ENCODE measurements at regions not wholly inside any gene's neighbourhood (a gene's known extent, or its start where the extent isn't known, plus 50 kb on each side); places are given as distances from the start of the nearest gene placed in this dataset.
A peak's percentile ranks its signal among the peaks of the same experiment; 100 is the strongest.

GRCh38 chr2:121076885-121077549 lies 208.0 kb downstream of the TFCP2L1 start:
- TF ChIP-seq, protein P1, sequence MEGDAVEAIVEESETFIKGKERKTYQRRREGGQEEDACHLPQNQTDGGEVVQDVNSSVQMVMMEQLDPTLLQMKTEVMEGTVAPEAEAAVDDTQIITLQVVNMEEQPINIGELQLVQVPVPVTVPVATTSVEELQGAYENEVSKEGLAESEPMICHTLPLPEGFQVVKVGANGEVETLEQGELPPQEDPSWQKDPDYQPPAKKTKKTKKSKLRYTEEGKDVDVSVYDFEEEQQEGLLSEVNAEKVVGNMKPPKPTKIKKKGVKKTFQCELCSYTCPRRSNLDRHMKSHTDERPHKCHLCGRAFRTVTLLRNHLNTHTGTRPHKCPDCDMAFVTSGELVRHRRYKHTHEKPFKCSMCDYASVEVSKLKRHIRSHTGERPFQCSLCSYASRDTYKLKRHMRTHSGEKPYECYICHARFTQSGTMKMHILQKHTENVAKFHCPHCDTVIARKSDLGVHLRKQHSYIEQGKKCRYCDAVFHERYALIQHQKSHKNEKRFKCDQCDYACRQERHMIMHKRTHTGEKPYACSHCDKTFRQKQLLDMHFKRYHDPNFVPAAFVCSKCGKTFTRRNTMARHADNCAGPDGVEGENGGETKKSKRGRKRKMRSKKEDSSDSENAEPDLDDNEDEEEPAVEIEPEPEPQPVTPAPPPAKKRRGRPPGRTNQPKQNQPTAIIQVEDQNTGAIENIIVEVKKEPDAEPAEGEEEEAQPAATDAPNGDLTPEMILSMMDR (IDR thresholded peaks at IDR 0.05; ENCODE audit: insufficient read depth, low read depth, low read length): peak; percentile 74
- TF ChIP-seq EZH2 (IDR thresholded peaks at IDR 0.05; ENCODE audit: insufficient read depth, low read length): peak; percentile 9
- Histone ChIP-seq H3K4me1 (ENCODE audit: insufficient read depth, low read length) (peaks cover 12% of the 10 kb centered on the region), H3K27me3 (ENCODE audit: insufficient read depth, low read length) (peaks cover 3% of the 10 kb centered on the region), H3K9me3 (ENCODE audit: insufficient read depth, low read depth, low read length) (no peaks in the 10 kb centered on the region), H3K79me2 (ENCODE audit: insufficient read depth, low read length) (no peaks in the 10 kb centered on the region), H2AFZ (ENCODE audit: low read depth, low read length) (no peak overlapping the region), H3K4me3 (ENCODE audit: insufficient read depth, low read depth, low read length) (no peak overlapping the region), H4K20me1 (ENCODE audit: insufficient read depth, low read length) (peaks cover 3% of the 10 kb centered on the region), H3K9ac (ENCODE audit: low read length) (no peak overlapping the region), H3K27ac (ENCODE audit: low read depth, low read length) (no peak overlapping the region), H3K4me2 (ENCODE audit: low read length) (no peak overlapping the region), H3K36me3 (ENCODE audit: insufficient read depth, low read length) (no peaks in the 10 kb centered on the region)
- peaks cover 7% of the 10 kb centered on the region for H3K4me1 Mint-ChIP-seq (ENCODE audit: low read depth, unreplicated experiment)
- peaks cover 37% of the 10 kb centered on the region for H3K27me3 Mint-ChIP-seq (ENCODE audit: low read depth, unreplicated experiment)
- no peak for FAIRE-seq
- H3K9me3 Mint-ChIP-seq (ENCODE audit: unreplicated experiment): no peaks in the 10 kb centered on the region
- no peak for DNase-seq (ENCODE audit: low read depth)
- no peak overlapping the region for H3K27ac Mint-ChIP-seq (ENCODE audit: unreplicated experiment)
- H3K36me3 Mint-ChIP-seq (ENCODE audit: low read depth, unreplicated experiment): no peaks in the 10 kb centered on the region
- H3K4me3 Mint-ChIP-seq (ENCODE audit: unreplicated experiment): no peak overlapping the region

DNA sequence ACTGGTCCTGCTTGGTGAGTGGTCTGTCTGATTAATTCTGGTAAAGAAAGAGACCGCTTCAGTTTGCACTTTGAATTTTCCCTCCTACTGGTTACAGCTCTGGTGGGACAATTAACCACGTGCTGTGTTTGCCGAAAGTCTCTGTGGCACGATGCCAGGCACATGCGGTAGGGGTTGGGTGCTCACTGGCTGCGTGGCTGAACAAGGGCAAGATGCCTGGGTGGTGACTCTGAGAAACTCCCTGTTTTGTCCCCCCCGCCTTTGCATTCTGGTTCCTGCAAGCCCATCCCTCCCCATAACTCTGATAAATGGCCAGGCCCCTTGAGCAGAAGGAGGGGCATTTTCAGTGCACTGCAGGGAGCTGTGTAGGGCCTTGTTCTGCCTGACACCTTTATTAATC lies 206.1 kb downstream of the TFCP2L1 start:
- H3K9me3 ChIP-seq (ENCODE audit: insufficient read depth, low read depth, low read length): no peaks in the 10 kb centered on the region
- H3K27ac ChIP-seq (ENCODE audit: low read depth, low read length): no peak overlapping the region
- Mint-ChIP-seq H3K36me3 (ENCODE audit: low read depth, unreplicated experiment) (no peaks in the 10 kb centered on the region), H3K4me1 (ENCODE audit: low read depth, unreplicated experiment) (peaks cover 4% of the 10 kb centered on the region), H3K4me3 (ENCODE audit: unreplicated experiment) (no peak overlapping the region), H3K27me3 (ENCODE audit: low read depth, unreplicated experiment) (peaks cover 40% of the 10 kb centered on the region), H3K9me3 (ENCODE audit: unreplicated experiment) (no peaks in the 10 kb centered on the region), H3K27ac (ENCODE audit: unreplicated experiment) (no peak overlapping the region)
- no peak overlapping the region for H3K4me2 ChIP-seq (ENCODE audit: low read length)
- H2AFZ ChIP-seq (ENCODE audit: low read depth, low read length): no peak overlapping the region
- TF ChIP-seq, protein P1 (IDR thresholded peaks at IDR 0.05; ENCODE audit: insufficient read depth, low read depth, low read length): no peak
- TF ChIP-seq EZH2 (IDR thresholded peaks at IDR 0.05; ENCODE audit: insufficient read depth, low read length): no peak
- H3K9ac ChIP-seq (ENCODE audit: low read length): no peak overlapping the region
- peaks cover 3% of the 10 kb centered on the region for H4K20me1 ChIP-seq (ENCODE audit: insufficient read depth, low read length)
- H3K27me3 ChIP-seq (ENCODE audit: insufficient read depth, low read length): peaks cover 6% of the 10 kb centered on the region
- no peaks in the 10 kb centered on the region for H3K36me3 ChIP-seq (ENCODE audit: insufficient read depth, low read length)
- peaks cover 12% of the 10 kb centered on the region for H3K4me1 ChIP-seq (ENCODE audit: insufficient read depth, low read length)
- H3K4me3 ChIP-seq (ENCODE audit: insufficient read depth, low read depth, low read length): no peak overlapping the region
- DNase-seq (ENCODE audit: low read depth): peak; percentile 27
- H3K79me2 ChIP-seq (ENCODE audit: insufficient read depth, low read length): no peaks in the 10 kb centered on the region
- no peak for FAIRE-seq
